ENCODE measurements at regions not wholly inside any gene's neighbourhood (a gene's known extent, or its start where the extent isn't known, plus 50 kb on each side); places are given as distances from the start of the nearest gene placed in this dataset.
"Not testable (repeated sequence)": the region's sequence is repeated elsewhere in the genome, so short reads cannot be mapped to it uniquely, and the experiment has no call there.

- no peak for DNase-seq (ENCODE audit: low read depth, low spot score)
Measured at GRCh38 chr4:148674876-148675275, 232.7 kb upstream of the NR3C2 start.

- DNase-seq (ENCODE audit: low read depth, low spot score) = no peak
Measured at GRCh38 chr4:148664636-148665035, 222.4 kb upstream of the NR3C2 start.

- DNase-seq (ENCODE audit: low read depth, low spot score) = no peak
Measured at GRCh38 chr4:148654131-148654530, 211.9 kb upstream of the NR3C2 start.

- no peak for DNase-seq (ENCODE audit: low read depth, low spot score)
Measured at GRCh38 chr4:148653681-148654080, 211.5 kb upstream of the NR3C2 start.

GRCh38 chr4:148651991-148652390 is 209.8 kb upstream of the NR3C2 start:
- DNase-seq (ENCODE audit: low read depth, low spot score) = no peak

- DNase-seq (ENCODE audit: low read depth, low spot score) = no peak
Measured at GRCh38 chr4:148649652-148650331, 207.6 kb upstream of the NR3C2 start.

GRCh38 chr4:148643851-148644250 is 201.6 kb upstream of the NR3C2 start:
- DNase-seq (ENCODE audit: low read depth, low spot score) = peak; percentile 1

GRCh38 chr4:148642907-148643306 is 200.7 kb upstream of the NR3C2 start:
- DNase-seq (ENCODE audit: low read depth, low spot score) = no peak

GRCh38 chr4:148638079-148638478 is 195.9 kb upstream of the NR3C2 start:
- DNase-seq (ENCODE audit: low read depth, low spot score) = not testable (repeated sequence)

GRCh38 chr4:148637453-148637852 is 195.2 kb upstream of the NR3C2 start:
- not testable (repeated sequence) for DNase-seq (ENCODE audit: low read depth, low spot score)

- DNase-seq (ENCODE audit: low read depth, low spot score) = no peak
Measured at GRCh38 chr4:148634476-148634875, 192.3 kb upstream of the NR3C2 start.

GRCh38 chr4:148633720-148634119 is 191.5 kb upstream of the NR3C2 start:
- DNase-seq (ENCODE audit: low read depth, low spot score) = no peak

GRCh38 chr4:148632476-148632875 is 190.3 kb upstream of the NR3C2 start:
- no peak for DNase-seq (ENCODE audit: low read depth, low spot score)

GRCh38 chr4:148630051-148630450 is 187.8 kb upstream of the NR3C2 start:
- no peak for DNase-seq (ENCODE audit: low read depth, low spot score)

GRCh38 chr4:148618856-148619255 is 176.6 kb upstream of the NR3C2 start:
- no peak for DNase-seq (ENCODE audit: low read depth, low spot score)

GRCh38 chr4:148608968-148609367 is 166.8 kb upstream of the NR3C2 start:
- DNase-seq (ENCODE audit: low read depth, low spot score) = no peak

GRCh38 chr4:148598418-148599207 is 156.4 kb upstream of the NR3C2 start:
- DNase-seq (ENCODE audit: low read depth, low spot score) = not testable (repeated sequence)

GRCh38 chr4:148589182-148589581 is 147.0 kb upstream of the NR3C2 start:
- no peak for DNase-seq (ENCODE audit: low read depth, low spot score)

GRCh38 chr4:148575577-148575976 is 133.4 kb upstream of the NR3C2 start:
- no peak for DNase-seq (ENCODE audit: low read depth, low spot score)

GRCh38 chr4:148574911-148575310 is 132.7 kb upstream of the NR3C2 start:
- DNase-seq (ENCODE audit: low read depth, low spot score) = no peak

GRCh38 chr4:148574502-148574901 is 132.3 kb upstream of the NR3C2 start:
- no peak for DNase-seq (ENCODE audit: low read depth, low spot score)

GRCh38 chr4:148574066-148574465 is 131.9 kb upstream of the NR3C2 start:
- DNase-seq (ENCODE audit: low read depth, low spot score) = no peak

- no peak for DNase-seq (ENCODE audit: low read depth, low spot score)
Measured at GRCh38 chr4:148573296-148573695, 131.1 kb upstream of the NR3C2 start.

Measured in pulmonary artery endothelial cell (primary cell).